ENCODE measurements at regions not wholly inside any gene's neighbourhood (a gene's known extent, or its start where the extent isn't known, plus 50 kb on each side); places are given as distances from the start of the nearest gene placed in this dataset.

DNA sequence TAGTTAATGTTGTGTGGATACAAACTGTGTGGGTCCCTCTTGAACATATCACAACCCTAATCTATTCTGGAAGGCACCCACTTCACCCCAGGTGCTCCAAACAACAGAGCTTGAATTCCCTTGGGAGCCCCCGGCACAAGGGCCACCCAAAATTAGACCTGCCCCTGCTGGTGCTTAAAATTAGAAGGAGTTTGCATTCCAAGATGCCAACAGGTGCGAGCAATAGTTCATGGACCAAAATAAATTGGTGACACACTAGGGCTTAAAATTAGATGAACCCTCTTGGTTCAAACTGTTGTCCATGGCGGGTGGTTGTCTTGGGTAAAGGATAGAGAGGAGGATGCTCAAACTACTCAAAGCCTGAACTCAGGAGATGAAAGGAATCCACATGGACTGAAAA is 291.5 kb downstream of the MN1 start:
- no peak overlapping the region for H3K27ac ChIP-seq (ENCODE audit: low read depth, low read length, poor library complexity, severe bottlenecking)
- H3K9me3 ChIP-seq (ENCODE audit: low read length) = no peaks in the 10 kb centered on the region
- TF ChIP-seq, protein P1, sequence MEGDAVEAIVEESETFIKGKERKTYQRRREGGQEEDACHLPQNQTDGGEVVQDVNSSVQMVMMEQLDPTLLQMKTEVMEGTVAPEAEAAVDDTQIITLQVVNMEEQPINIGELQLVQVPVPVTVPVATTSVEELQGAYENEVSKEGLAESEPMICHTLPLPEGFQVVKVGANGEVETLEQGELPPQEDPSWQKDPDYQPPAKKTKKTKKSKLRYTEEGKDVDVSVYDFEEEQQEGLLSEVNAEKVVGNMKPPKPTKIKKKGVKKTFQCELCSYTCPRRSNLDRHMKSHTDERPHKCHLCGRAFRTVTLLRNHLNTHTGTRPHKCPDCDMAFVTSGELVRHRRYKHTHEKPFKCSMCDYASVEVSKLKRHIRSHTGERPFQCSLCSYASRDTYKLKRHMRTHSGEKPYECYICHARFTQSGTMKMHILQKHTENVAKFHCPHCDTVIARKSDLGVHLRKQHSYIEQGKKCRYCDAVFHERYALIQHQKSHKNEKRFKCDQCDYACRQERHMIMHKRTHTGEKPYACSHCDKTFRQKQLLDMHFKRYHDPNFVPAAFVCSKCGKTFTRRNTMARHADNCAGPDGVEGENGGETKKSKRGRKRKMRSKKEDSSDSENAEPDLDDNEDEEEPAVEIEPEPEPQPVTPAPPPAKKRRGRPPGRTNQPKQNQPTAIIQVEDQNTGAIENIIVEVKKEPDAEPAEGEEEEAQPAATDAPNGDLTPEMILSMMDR (IDR thresholded peaks at IDR 0.05; ENCODE audit: low read length) = no peak
- TF ChIP-seq EZH2 (IDR thresholded peaks at IDR 0.05; ENCODE audit: borderline replicate concordance, low read length) = no peak
- no peak overlapping the region for H3K4me3 ChIP-seq (ENCODE audit: low read depth, low read length, poor library complexity, severe bottlenecking)
- H3K9ac ChIP-seq (ENCODE audit: low read length) = no peak overlapping the region
- no peaks in the 10 kb centered on the region for H3K36me3 ChIP-seq (ENCODE audit: insufficient read depth, low read length)
- H3K27me3 ChIP-seq (ENCODE audit: insufficient read depth, low read length) = no peaks in the 10 kb centered on the region
- no peaks in the 10 kb centered on the region for H3K9me2 ChIP-seq (ENCODE audit: low read depth, low read length)
- no peak overlapping the region for H2AFZ ChIP-seq (ENCODE audit: low read length)
- no peaks in the 10 kb centered on the region for H3F3A ChIP-seq (ENCODE audit: insufficient read depth, low read length)
- no peaks in the 10 kb centered on the region for H3K79me2 ChIP-seq (ENCODE audit: insufficient read depth, low read length)
- H4K20me1 ChIP-seq (ENCODE audit: insufficient read depth, low read length) = no peaks in the 10 kb centered on the region
- no peak overlapping the region for H3K4me2 ChIP-seq (ENCODE audit: low read length)
- no peaks in the 10 kb centered on the region for H3K4me1 ChIP-seq (ENCODE audit: insufficient read depth, low read length, severe bottlenecking)

DNA sequence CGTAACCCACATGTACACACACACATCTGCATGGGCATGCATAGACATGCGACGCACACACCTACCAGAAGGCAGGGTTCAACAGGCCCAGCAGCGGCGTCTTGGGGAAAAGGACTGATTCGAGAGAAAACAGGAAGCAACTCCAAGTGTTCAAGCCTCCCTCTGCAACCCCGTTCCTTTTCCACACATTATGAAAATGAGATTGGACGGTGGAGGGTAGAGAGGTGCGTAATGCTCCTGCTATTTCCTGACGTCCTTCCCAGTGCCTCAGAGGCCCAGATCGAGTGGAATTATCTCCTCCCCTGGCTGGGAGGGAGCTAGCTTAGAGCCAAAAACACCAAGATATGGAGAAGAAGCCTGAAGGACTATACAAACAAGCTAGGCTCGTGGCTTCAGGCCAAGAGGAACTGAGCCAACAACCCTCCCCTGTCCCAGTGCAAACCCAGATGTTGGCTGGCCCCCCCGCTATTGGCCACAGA is 289.2 kb downstream of the MN1 start:
- Histone ChIP-seq H3K36me3 (ENCODE audit: insufficient read depth, low read length) (no peaks in the 10 kb centered on the region), H3K9ac (ENCODE audit: low read length) (no peak overlapping the region), H3K27ac (ENCODE audit: low read depth, low read length, poor library complexity, severe bottlenecking) (no peak overlapping the region), H3K4me2 (ENCODE audit: low read length) (no peak overlapping the region), H3K4me3 (ENCODE audit: low read depth, low read length, poor library complexity, severe bottlenecking) (no peak overlapping the region), H3F3A (ENCODE audit: insufficient read depth, low read length) (no peaks in the 10 kb centered on the region), H3K9me2 (ENCODE audit: low read depth, low read length) (no peaks in the 10 kb centered on the region), H4K20me1 (ENCODE audit: insufficient read depth, low read length) (no peaks in the 10 kb centered on the region), H3K4me1 (ENCODE audit: insufficient read depth, low read length, severe bottlenecking) (no peaks in the 10 kb centered on the region), H3K27me3 (ENCODE audit: insufficient read depth, low read length) (no peaks in the 10 kb centered on the region), H2AFZ (ENCODE audit: low read length) (no peak overlapping the region), H3K79me2 (ENCODE audit: insufficient read depth, low read length) (no peaks in the 10 kb centered on the region), H3K9me3 (ENCODE audit: low read length) (no peaks in the 10 kb centered on the region)
- TF ChIP-seq, protein P1 (IDR thresholded peaks at IDR 0.05; ENCODE audit: low read length) = no peak
- no peak for TF ChIP-seq EZH2 (IDR thresholded peaks at IDR 0.05; ENCODE audit: borderline replicate concordance, low read length)

DNA sequence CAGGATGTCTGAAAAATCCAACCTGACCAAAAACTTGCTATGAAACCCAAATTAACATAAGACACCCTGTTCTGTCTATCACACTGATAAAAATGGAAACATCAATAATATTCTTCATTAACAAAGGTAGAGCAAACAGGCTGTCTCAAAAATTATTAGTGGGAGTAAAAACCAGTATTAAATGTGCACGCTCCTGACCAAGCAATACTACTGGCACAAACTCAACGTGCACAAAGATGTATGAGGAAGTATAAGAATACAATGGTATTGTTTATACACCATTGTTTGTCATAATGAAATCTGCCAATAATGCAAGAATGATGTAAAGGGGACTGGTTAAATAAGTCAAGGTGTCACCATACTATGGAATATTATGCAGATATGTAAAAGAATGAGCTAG is 288.5 kb downstream of the MN1 start:
- Histone ChIP-seq H3K9ac (ENCODE audit: low read length) (no peak overlapping the region), H3K4me1 (ENCODE audit: insufficient read depth, low read length, severe bottlenecking) (no peaks in the 10 kb centered on the region), H4K20me1 (ENCODE audit: insufficient read depth, low read length) (no peaks in the 10 kb centered on the region), H3K36me3 (ENCODE audit: insufficient read depth, low read length) (no peaks in the 10 kb centered on the region), H3K9me2 (ENCODE audit: low read depth, low read length) (no peaks in the 10 kb centered on the region), H3K27ac (ENCODE audit: low read depth, low read length, poor library complexity, severe bottlenecking) (no peak overlapping the region), H3K4me2 (ENCODE audit: low read length) (no peak overlapping the region), H3K9me3 (ENCODE audit: low read length) (no peaks in the 10 kb centered on the region), H3K79me2 (ENCODE audit: insufficient read depth, low read length) (no peaks in the 10 kb centered on the region), H3K27me3 (ENCODE audit: insufficient read depth, low read length) (no peaks in the 10 kb centered on the region), H3F3A (ENCODE audit: insufficient read depth, low read length) (no peaks in the 10 kb centered on the region), H2AFZ (ENCODE audit: low read length) (no peak overlapping the region), H3K4me3 (ENCODE audit: low read depth, low read length, poor library complexity, severe bottlenecking) (no peak overlapping the region)
- TF ChIP-seq EZH2 (IDR thresholded peaks at IDR 0.05; ENCODE audit: borderline replicate concordance, low read length) = no peak
- TF ChIP-seq, protein P1 (IDR thresholded peaks at IDR 0.05; ENCODE audit: low read length) = no peak

Data from OCI-LY1 (cell line).